PC-9 (cell line): ENCODE measurements at regions not wholly inside any gene's neighbourhood (a gene's known extent, or its start where the extent isn't known, plus 50 kb on each side); places are given as distances from the start of the nearest gene placed in this dataset.

Source experiments
- BruUV-seq: library from RNA; stranded (reverse); fragments of 400-500 nt; replicated peaks from 2 replicates; lab custom pipeline; 2021; lab: Mats Ljungman, UMichigan
- CTCF ChIA-PET: fragments of 300-600 bp; sonication (Branson Sonifier 250); formaldehyde crosslinking; loops from one replicate; lab custom pipeline; 2022; ENCODE audit warnings: antibody characterized with exemption; lab: Charles Lee
- POLR2A ChIA-PET: fragments of 300-600 bp; sonication (Branson Sonifier 250); formaldehyde crosslinking; loops from one replicate; lab custom pipeline; 2022; ENCODE audit warnings: antibody characterized with exemption; ENCODE audit not compliant: unreplicated experiment; lab: Charles Lee
- DNase-seq, 2 experiments: peaks; one replicate each; pipeline versions ENCODE4 v3.0.0 to v3.0.0-alpha.2; 2015 to 2022; ENCODE audit warnings: mixed read lengths in 1 of 2
- H2AFZ ChIP-seq: fragments of 200-600 bp; sonication (generic); 2 replicates; pipeline ENCODE4 v1.8.1; 2017; ENCODE audit warnings: antibody characterized with exemption
- H3F3A ChIP-seq: fragments of 200-600 bp; sonication (generic); 2 replicates; pipeline ENCODE4 v1.8.1; 2017; ENCODE audit warnings: antibody characterized with exemption, mild to moderate bottlenecking, low read depth; ENCODE audit not compliant: insufficient read depth
- H3K27ac ChIP-seq: fragments of 200-600 bp; sonication (generic); 2 replicates; pipeline ENCODE4 v1.6.1; 2016; ENCODE audit warnings: mixed run types
- H3K27me3 ChIP-seq: fragments of 200-600 bp; sonication (generic); 2 replicates; pipeline ENCODE4 v1.6.1; 2016; ENCODE audit warnings: low read depth, mixed run types; ENCODE audit not compliant: insufficient read depth
- H3K36me3 ChIP-seq: fragments of 200-600 bp; sonication (generic); 2 replicates; pipeline ENCODE4 v1.6.1; 2016; ENCODE audit warnings: low read depth, mixed run types
- H3K4me1 ChIP-seq: fragments of 200-600 bp; sonication (generic); replicated peaks from 2 replicates; pipeline ENCODE4 v1.6.1; 2016; ENCODE audit warnings: mixed run types; ENCODE audit not compliant: insufficient read depth
- H3K4me2 ChIP-seq: fragments of 200-600 bp; sonication (generic); 2 replicates; pipeline ENCODE4 v1.6.1; 2017; ENCODE audit warnings: mixed run types
- H3K4me3 ChIP-seq: fragments of 200-600 bp; sonication (generic); 2 replicates; pipeline ENCODE4 v1.6.1; 2016; ENCODE audit warnings: mixed run types
- H3K79me2 ChIP-seq: fragments of 200-600 bp; sonication (generic); 2 replicates; pipeline ENCODE4 v1.6.1; 2017; ENCODE audit warnings: low read depth, mixed run types
- H3K9me2 ChIP-seq: fragments of 200-600 bp; sonication (generic); 2 replicates; pipeline ENCODE4 v1.8.1; 2017; ENCODE audit warnings: mild to moderate bottlenecking; ENCODE audit not compliant: insufficient read depth
- H3K9me3 ChIP-seq: fragments of 200-600 bp; sonication (generic); 2 replicates; pipeline ENCODE4 v1.8.1; 2016; ENCODE audit warnings: low read depth; ENCODE audit not compliant: insufficient read depth
- H4K20me1 ChIP-seq: fragments of 200-600 bp; sonication (generic); 2 replicates; pipeline ENCODE4 v1.8.1; 2017; ENCODE audit not compliant: insufficient read depth
- CTCF ChIP-seq: fragments of 200-600 bp; sonication (generic); conservative IDR thresholded peaks from 2 replicates; pipeline ENCODE4 v1.6.1; 2017; ENCODE audit warnings: mixed run types, antibody characterized with exemption, mild to moderate bottlenecking, moderate library complexity
- EZH2 ChIP-seq: fragments of 200-600 bp; sonication (generic); IDR thresholded peaks from 2 replicates; pipeline ENCODE4 v1.8.0; 2017; ENCODE audit warnings: antibody characterized with exemption, low read depth
- intact Hi-C: fragments of 100-400 bp; cut with micrococcal nuclease; formaldehyde crosslinking; loops from one replicate; pipeline ENCODE4 v1.10.0; 2022; ENCODE audit not compliant: unreplicated experiment

- no peaks in the 10 kb centered on the region for H3K36me3 ChIP-seq
- intact Hi-C loops: no loop called here
- H3K79me2 ChIP-seq: no peaks in the 10 kb centered on the region
- ChIA-PET CTCF (no interaction called here), POLR2A (interaction anchor here (0.6 kb wide), 1 partner anchor 9 kb away, joined by 3 read pairs; no protein-coding TSS in a partner anchor)
- no peaks in the 10 kb centered on the region for H3K27me3 ChIP-seq
- no TSS peak for BruUV-seq
- no peaks in the 10 kb centered on the region for H4K20me1 ChIP-seq
- no peaks in the 10 kb centered on the region; the same call in 1 of the 2 replicates for H3K9me2 ChIP-seq
- DNase-seq: no peak
- no peak overlapping the region for H3K4me3 ChIP-seq
- H3K4me2 ChIP-seq: no peak overlapping the region
- TF ChIP-seq CTCF: no peak
- no peak for TF ChIP-seq EZH2
- no peak overlapping the region for H3K27ac ChIP-seq
- no peaks in the 10 kb centered on the region for H3K9me3 ChIP-seq
- no peaks in the 10 kb centered on the region for H3K4me1 ChIP-seq
- no peak overlapping the region for H2AFZ ChIP-seq
- H3F3A ChIP-seq: no peaks in the 10 kb centered on the region
Measured at GRCh38 chr1:90826834-90827233, 109.7 kb upstream of the BARHL2 start.

GRCh38 chr1:90826024-90826423 is 108.9 kb upstream of the BARHL2 start:
- Histone ChIP-seq H4K20me1 (no peaks in the 10 kb centered on the region), H3K36me3 (no peaks in the 10 kb centered on the region), H3K9me2 (no peaks in the 10 kb centered on the region; the same call in 1 of the 2 replicates), H3F3A (no peaks in the 10 kb centered on the region), H3K4me3 (no peak overlapping the region), H3K4me2 (no peak overlapping the region), H2AFZ (no peak overlapping the region), H3K9me3 (no peaks in the 10 kb centered on the region), H3K27ac (no peak overlapping the region), H3K4me1 (no peaks in the 10 kb centered on the region), H3K79me2 (no peaks in the 10 kb centered on the region), H3K27me3 (no peaks in the 10 kb centered on the region)
- no peak for DNase-seq
- TF ChIP-seq EZH2: no peak
- TF ChIP-seq CTCF: no peak
- BruUV-seq: no TSS peak
- intact Hi-C loops: no loop called here
- ChIA-PET POLR2A (no interaction called here), CTCF (no interaction called here)

GRCh38 chr1:90824551-90824950 is 107.4 kb upstream of the BARHL2 start:
- H3K79me2 ChIP-seq: no peaks in the 10 kb centered on the region
- no peak overlapping the region for H3K27ac ChIP-seq
- H3F3A ChIP-seq: no peaks in the 10 kb centered on the region
- BruUV-seq: no TSS peak
- ChIA-PET CTCF (no interaction called here), POLR2A (no interaction called here)
- no peaks in the 10 kb centered on the region for H4K20me1 ChIP-seq
- H2AFZ ChIP-seq: no peak overlapping the region
- no peaks in the 10 kb centered on the region for H3K9me3 ChIP-seq
- intact Hi-C loops: no loop called here
- no peak for TF ChIP-seq CTCF
- TF ChIP-seq EZH2: no peak
- no peaks in the 10 kb centered on the region for H3K27me3 ChIP-seq
- H3K4me1 ChIP-seq: no peaks in the 10 kb centered on the region
- no peaks in the 10 kb centered on the region for H3K36me3 ChIP-seq
- no peaks in the 10 kb centered on the region; the same call in 1 of the 2 replicates for H3K9me2 ChIP-seq
- H3K4me3 ChIP-seq: no peak overlapping the region
- DNase-seq: no peak
- H3K4me2 ChIP-seq: no peak overlapping the region
